HUES48 (cell line): ENCODE measurements at regions not wholly inside any gene's neighbourhood (a gene's known extent, or its start where the extent isn't known, plus 50 kb on each side); places are given as distances from the start of the nearest gene placed in this dataset.
"Not testable (repeated sequence)": the region's sequence is repeated elsewhere in the genome, so short reads cannot be mapped to it uniquely, and the experiment has no call there.

Experiments used
- H3K27ac ChIP-seq: one replicate; pipeline ENCODE4 v1.7.0; 2013; ENCODE audit warnings: low read depth, low read length, inconsistent platforms
- H3K27me3 ChIP-seq: 2 replicates; pipeline ENCODE4 v1.6.1; 2013; ENCODE audit warnings: mild to moderate bottlenecking, low read length; ENCODE audit not compliant: control insufficient read depth, insufficient read depth
- H3K36me3 ChIP-seq: 2 replicates; pipeline ENCODE4 v1.6.1; 2013; ENCODE audit warnings: low read length; ENCODE audit not compliant: control insufficient read depth, insufficient read depth
- H3K4me1 ChIP-seq: 2 replicates; pipeline ENCODE4 v1.6.1; 2013; ENCODE audit warnings: mild to moderate bottlenecking, low read length; ENCODE audit not compliant: control insufficient read depth, insufficient read depth
- H3K4me3 ChIP-seq: 2 replicates; pipeline ENCODE4 v1.5.1; 2013; ENCODE audit warnings: mild to moderate bottlenecking, low read depth, low read length
- H3K9ac ChIP-seq: 2 replicates; pipeline ENCODE4 v1.6.1; 2013; ENCODE audit warnings: mild to moderate bottlenecking, low read depth, low read length, moderate library complexity
- H3K9me3 ChIP-seq: 2 replicates; pipeline ENCODE4 v1.6.1; 2013; ENCODE audit warnings: low read length; ENCODE audit not compliant: control insufficient read depth, insufficient read depth

GRCh38 chr3:118801899-118802298 is 232.7 kb downstream of the IGSF11 start:
- Histone ChIP-seq H3K9me3 (no peaks in the 10 kb centered on the region), H3K27ac (no peak overlapping the region), H3K4me1 (no peaks in the 10 kb centered on the region), H3K27me3 (no peaks in the 10 kb centered on the region), H3K4me3 (no peak overlapping the region), H3K9ac (no peak overlapping the region), H3K36me3 (no peaks in the 10 kb centered on the region)

GRCh38 chr3:118802325-118803095 is 232.1 kb downstream of the IGSF11 start:
- no peaks in the 10 kb centered on the region for H3K36me3 ChIP-seq
- no peaks in the 10 kb centered on the region for H3K9me3 ChIP-seq
- no peak overlapping the region for H3K4me3 ChIP-seq
- no peaks in the 10 kb centered on the region for H3K4me1 ChIP-seq
- no peak overlapping the region for H3K9ac ChIP-seq
- no peak overlapping the region for H3K27ac ChIP-seq
- no peaks in the 10 kb centered on the region for H3K27me3 ChIP-seq

GRCh38 chr3:118803096-118803476 is 231.6 kb downstream of the IGSF11 start:
- H3K27me3 ChIP-seq: no peaks in the 10 kb centered on the region
- no peaks in the 10 kb centered on the region for H3K9me3 ChIP-seq
- H3K27ac ChIP-seq: no peak overlapping the region
- no peak overlapping the region for H3K9ac ChIP-seq
- no peaks in the 10 kb centered on the region for H3K36me3 ChIP-seq
- H3K4me1 ChIP-seq: no peaks in the 10 kb centered on the region
- no peak overlapping the region for H3K4me3 ChIP-seq

GRCh38 chr3:118805007-118805406 is 229.6 kb downstream of the IGSF11 start:
- no peak overlapping the region for H3K27ac ChIP-seq
- H3K4me1 ChIP-seq: no peaks in the 10 kb centered on the region
- H3K36me3 ChIP-seq: no peaks in the 10 kb centered on the region
- H3K9me3 ChIP-seq: no peaks in the 10 kb centered on the region
- H3K9ac ChIP-seq: no peak overlapping the region
- no peak overlapping the region for H3K4me3 ChIP-seq
- no peaks in the 10 kb centered on the region for H3K27me3 ChIP-seq

- H3K4me1 ChIP-seq: no peaks in the 10 kb centered on the region
- no peak overlapping the region for H3K27ac ChIP-seq
- H3K4me3 ChIP-seq: no peak overlapping the region
- no peaks in the 10 kb centered on the region for H3K9me3 ChIP-seq
- H3K27me3 ChIP-seq: no peaks in the 10 kb centered on the region
- no peak overlapping the region for H3K9ac ChIP-seq
- H3K36me3 ChIP-seq: no peaks in the 10 kb centered on the region
Measured at GRCh38 chr3:118806423-118806822, 228.2 kb downstream of the IGSF11 start.

- H3K4me1 ChIP-seq, H3K9me3 ChIP-seq, H3K9ac ChIP-seq, H3K4me3 ChIP-seq, H3K27me3 ChIP-seq, H3K36me3 ChIP-seq, H3K27ac ChIP-seq: not testable (repeated sequence)
Measured at GRCh38 chr3:118807349-118807748, 227.3 kb downstream of the IGSF11 start.

- Histone ChIP-seq H3K4me3 (no peak overlapping the region), H3K9me3 (no peaks in the 10 kb centered on the region), H3K36me3 (no peaks in the 10 kb centered on the region), H3K27me3 (no peaks in the 10 kb centered on the region), H3K9ac (no peak overlapping the region), H3K4me1 (no peaks in the 10 kb centered on the region), H3K27ac (no peak overlapping the region)
Measured at GRCh38 chr3:118808723-118809122, 225.9 kb downstream of the IGSF11 start.

GRCh38 chr3:118809696-118810498 is 224.7 kb downstream of the IGSF11 start:
- no peak overlapping the region for H3K27ac ChIP-seq
- no peak overlapping the region for H3K9ac ChIP-seq
- no peak overlapping the region for H3K4me3 ChIP-seq

GRCh38 chr3:118810499-118811035 is 224.1 kb downstream of the IGSF11 start:
- H3K27me3 ChIP-seq: no peaks in the 10 kb centered on the region

More at GRCh38 chr3:118809696-118810498, 224.7 kb downstream of the IGSF11 start:
- Histone ChIP-seq H3K4me1 (no peaks in the 10 kb centered on the region), H3K27me3 (no peaks in the 10 kb centered on the region), H3K9me3 (no peaks in the 10 kb centered on the region), H3K36me3 (no peaks in the 10 kb centered on the region)

GRCh38 chr3:118811236-118811732 is 223.4 kb downstream of the IGSF11 start:
- no peak overlapping the region for H3K9ac ChIP-seq
- no peaks in the 10 kb centered on the region for H3K36me3 ChIP-seq
- H3K4me1 ChIP-seq: no peaks in the 10 kb centered on the region
- no peak overlapping the region for H3K4me3 ChIP-seq
- H3K27ac ChIP-seq: no peak overlapping the region
- H3K27me3 ChIP-seq: no peaks in the 10 kb centered on the region
- no peaks in the 10 kb centered on the region for H3K9me3 ChIP-seq

More at GRCh38 chr3:118810499-118811035, 224.1 kb downstream of the IGSF11 start:
- Histone ChIP-seq H3K4me1 (no peaks in the 10 kb centered on the region), H3K9me3 (no peaks in the 10 kb centered on the region), H3K4me3 (no peak overlapping the region), H3K9ac (no peak overlapping the region), H3K27ac (no peak overlapping the region), H3K36me3 (no peaks in the 10 kb centered on the region)

GRCh38 chr3:118813472-118813871 is 221.2 kb downstream of the IGSF11 start:
- Histone ChIP-seq H3K4me3 (no peak overlapping the region), H3K9me3 (no peaks in the 10 kb centered on the region), H3K27ac (no peak overlapping the region), H3K27me3 (no peaks in the 10 kb centered on the region), H3K36me3 (no peaks in the 10 kb centered on the region), H3K4me1 (peaks cover 6% of the 10 kb centered on the region; the same call in 1 of the 2 replicates), H3K9ac (no peak overlapping the region)
